BLaER1 (cell line): ENCODE measurements at regions not wholly inside any gene's neighbourhood (a gene's known extent, or its start where the extent isn't known, plus 50 kb on each side); places are given as distances from the start of the nearest gene placed in this dataset.

ENCODE experiments used
- H3K27ac ChIP-seq: shearing (Covaris generic); formaldehyde crosslinking; 2 replicates; pipeline ENCODE4 v1.8.1; 2022
- H3K27me3 ChIP-seq: shearing (Covaris generic); formaldehyde crosslinking; 2 replicates; pipeline ENCODE4 v1.8.1; 2022
- H3K36me3 ChIP-seq: shearing (Covaris generic); formaldehyde crosslinking; 2 replicates; pipeline ENCODE4 v1.8.1; 2022
- H3K4me1 ChIP-seq: shearing (Covaris generic); formaldehyde crosslinking; 2 replicates; pipeline ENCODE4 v1.8.1; 2022
- H3K4me2 ChIP-seq: shearing (Covaris generic); formaldehyde crosslinking; 2 replicates; pipeline ENCODE4 v1.8.1; 2022
- H3K4me3 ChIP-seq: shearing (Covaris generic); formaldehyde crosslinking; 2 replicates; pipeline ENCODE4 v1.8.1; 2022
- H3K9ac ChIP-seq: shearing (Covaris generic); formaldehyde crosslinking; 2 replicates; pipeline ENCODE4 v1.8.1; 2022
- H3K9me3 ChIP-seq: shearing (Covaris generic); formaldehyde crosslinking; 2 replicates; pipeline ENCODE4 v1.8.1; 2022
- H4K20me1 ChIP-seq: shearing (Covaris generic); formaldehyde crosslinking; 2 replicates; pipeline ENCODE4 v1.8.1; 2022
- Cebpa-rat ChIP-seq: shearing (Covaris generic); IDR thresholded peaks from 2 replicates; pipeline ENCODE4 v1.8.1; 2022

DNA sequence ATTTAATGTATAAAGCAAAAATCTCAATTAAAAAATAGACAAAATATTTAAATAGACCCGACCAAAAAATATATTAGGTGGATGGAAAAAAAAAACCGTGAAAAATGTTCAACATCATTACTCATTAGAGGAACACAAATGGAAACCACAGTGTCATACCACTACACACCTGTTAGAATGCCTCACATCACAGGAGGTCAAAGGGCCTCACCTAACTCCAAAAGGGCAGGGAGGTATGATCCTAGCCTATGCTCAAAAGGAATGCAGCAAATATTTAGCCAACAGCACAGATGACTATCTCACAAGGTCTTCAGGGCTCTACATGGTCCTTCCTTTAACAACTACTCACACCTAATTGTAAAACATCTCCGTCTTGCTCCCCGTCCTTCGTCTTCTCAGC is 185.5 kb upstream of the SETBP1 start:
- Histone ChIP-seq H3K4me3 (no peak overlapping the region), H3K27ac (no peak overlapping the region), H3K9me3 (0 out of 2 replicates have a peak, but pooled peaks cover 4% of the 10 kb centered on the region), H3K27me3 (no peaks in the 10 kb centered on the region), H4K20me1 (no peaks in the 10 kb centered on the region), H3K9ac (no peak overlapping the region), H3K4me1 (0 out of 2 replicates have a peak, but pooled peaks cover 4% of the 10 kb centered on the region), H3K4me2 (no peak overlapping the region), H3K36me3 (no peaks in the 10 kb centered on the region)
- TF ChIP-seq Cebpa-rat = no peak

DNA sequence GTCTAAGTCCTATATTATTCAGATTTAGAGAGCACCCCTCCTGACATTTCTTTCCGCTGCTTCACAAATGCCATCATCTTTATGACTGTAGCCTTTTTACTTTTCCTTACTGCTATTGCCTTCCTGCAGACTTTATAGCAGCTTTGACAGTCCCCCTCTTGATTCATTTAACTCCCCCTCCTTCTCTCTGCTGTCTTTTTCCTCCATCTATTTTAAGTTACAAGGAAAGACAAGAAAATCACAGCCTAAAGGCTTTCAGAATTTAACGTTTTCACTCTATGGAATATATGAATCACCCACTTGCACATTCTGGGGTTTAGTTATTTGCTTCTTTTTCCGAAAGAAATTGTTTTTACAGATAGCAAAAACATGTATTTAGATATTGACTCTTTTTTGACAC is 183.4 kb upstream of the SETBP1 start:
- Histone ChIP-seq H3K36me3 (no peaks in the 10 kb centered on the region), H3K27ac (no peak overlapping the region), H3K4me2 (no peak overlapping the region), H4K20me1 (no peaks in the 10 kb centered on the region), H3K4me1 (peaks cover 19% of the 10 kb centered on the region), H3K9ac (no peak overlapping the region), H3K27me3 (no peaks in the 10 kb centered on the region), H3K9me3 (0 out of 2 replicates have a peak, but pooled peaks cover 4% of the 10 kb centered on the region), H3K4me3 (no peak overlapping the region)
- TF ChIP-seq Cebpa-rat = no peak

DNA sequence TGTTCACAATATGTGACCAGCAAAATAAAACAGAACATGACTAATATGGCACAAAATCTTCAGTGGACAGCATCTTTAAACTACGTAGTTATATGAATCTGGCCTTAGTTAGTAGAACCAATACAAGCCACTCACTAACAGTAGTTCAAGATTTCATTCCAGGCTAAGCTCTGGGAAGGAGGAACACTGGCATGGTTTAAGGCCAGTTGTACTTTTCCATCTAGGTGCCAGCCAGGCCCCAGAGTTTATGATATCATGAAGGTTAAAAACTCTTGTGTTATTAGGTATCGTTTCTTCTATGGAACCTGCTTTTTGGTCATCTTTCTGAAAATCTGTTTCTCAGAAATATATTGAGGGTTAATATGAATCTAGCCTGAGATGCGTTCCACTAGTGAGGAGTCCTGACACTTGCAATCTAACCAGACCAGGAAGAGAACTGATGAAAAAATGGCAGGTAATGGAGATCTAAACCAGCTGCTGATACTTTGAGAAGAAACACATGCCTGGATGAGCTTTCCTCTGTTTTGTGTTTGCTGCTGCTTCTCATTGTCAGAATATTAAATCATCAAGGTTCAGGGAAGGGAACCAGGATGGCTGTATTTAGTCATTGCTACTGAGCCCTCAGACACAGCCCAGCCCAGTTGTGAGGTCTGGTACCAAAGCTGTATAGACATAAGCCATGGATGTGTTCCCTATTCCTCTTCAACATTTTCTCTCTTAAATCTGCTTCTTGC is 182.8 kb upstream of the SETBP1 start:
- no peak overlapping the region for H3K27ac ChIP-seq
- H3K9me3 ChIP-seq = 0 out of 2 replicates have a peak, but pooled peaks cover 4% of the 10 kb centered on the region
- H3K4me2 ChIP-seq = no peak overlapping the region
- H3K4me1 ChIP-seq = peaks cover 19% of the 10 kb centered on the region
- no peak for TF ChIP-seq Cebpa-rat
- H3K36me3 ChIP-seq = no peaks in the 10 kb centered on the region
- H4K20me1 ChIP-seq = no peaks in the 10 kb centered on the region
- no peak overlapping the region for H3K9ac ChIP-seq
- no peaks in the 10 kb centered on the region for H3K27me3 ChIP-seq
- no peak overlapping the region for H3K4me3 ChIP-seq

DNA sequence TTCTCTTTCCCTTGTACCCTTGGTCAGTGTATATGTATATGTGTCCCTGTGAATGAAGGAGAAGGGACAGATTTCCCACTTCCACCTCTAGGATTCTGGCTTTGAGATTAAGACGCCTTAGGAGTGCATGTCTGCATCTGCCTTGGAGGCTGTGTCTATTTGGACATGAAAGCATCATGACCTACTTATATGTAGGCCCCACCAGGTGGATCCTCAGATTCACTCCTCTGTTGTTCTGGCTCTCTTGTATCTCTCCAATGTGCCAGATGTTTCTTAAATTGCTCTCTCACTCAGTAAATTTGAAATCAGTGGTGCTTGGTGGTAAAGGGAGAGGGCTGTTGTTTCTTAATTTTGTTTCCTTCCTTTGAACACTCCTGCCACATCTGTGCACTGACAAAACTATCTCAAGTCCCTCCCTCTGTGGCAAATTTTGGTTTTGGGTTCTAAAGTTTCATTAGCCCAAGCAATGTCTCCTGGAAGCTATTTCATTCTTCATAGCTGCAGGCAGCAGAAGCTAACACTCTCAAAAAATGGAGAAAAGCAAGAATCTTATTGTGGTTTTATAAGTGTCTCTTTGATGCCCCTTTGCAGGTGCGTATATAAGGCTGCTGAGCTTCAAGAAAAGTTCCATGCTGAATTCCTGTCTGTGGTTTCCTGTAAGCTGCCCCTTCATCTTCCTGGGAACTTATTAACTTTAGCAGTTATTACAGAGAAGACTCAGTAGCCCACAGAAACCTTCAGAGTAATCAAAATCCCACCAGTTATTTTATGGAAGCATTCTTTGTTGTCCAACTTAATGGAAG is 179.7 kb upstream of the SETBP1 start:
- TF ChIP-seq Cebpa-rat = no peak
- Histone ChIP-seq H3K4me1 (peaks cover 16% of the 10 kb centered on the region), H3K9me3 (no peaks in the 10 kb centered on the region), H3K4me3 (no peak overlapping the region), H4K20me1 (no peaks in the 10 kb centered on the region), H3K4me2 (peak overlapping the region; percentile 40), H3K9ac (no peak overlapping the region), H3K27ac (no peak overlapping the region), H3K36me3 (no peaks in the 10 kb centered on the region), H3K27me3 (no peaks in the 10 kb centered on the region)

DNA sequence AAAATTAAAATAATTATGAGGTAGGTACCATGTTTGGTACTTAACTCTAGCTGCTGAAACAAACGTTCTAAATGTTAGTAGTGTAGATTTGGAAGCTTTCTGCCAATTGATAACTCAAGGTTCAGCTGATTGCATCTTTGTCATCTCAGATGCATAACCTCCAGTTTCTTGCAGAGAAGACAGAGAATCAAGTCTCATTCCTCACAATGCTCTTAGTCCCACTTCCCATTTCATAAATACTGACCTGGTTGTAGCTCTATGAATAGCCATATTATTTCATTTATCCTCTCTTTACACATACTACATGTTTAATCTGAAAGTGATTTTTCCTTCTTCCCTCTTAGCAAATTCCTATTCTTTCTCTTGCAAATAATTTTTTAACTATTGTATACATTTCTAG is 178.5 kb upstream of the SETBP1 start:
- H4K20me1 ChIP-seq = no peaks in the 10 kb centered on the region
- H3K27ac ChIP-seq = no peak overlapping the region
- H3K9me3 ChIP-seq = no peaks in the 10 kb centered on the region
- H3K4me1 ChIP-seq = peaks cover 24% of the 10 kb centered on the region
- no peak for TF ChIP-seq Cebpa-rat
- no peak overlapping the region for H3K9ac ChIP-seq
- no peak overlapping the region for H3K4me2 ChIP-seq
- H3K36me3 ChIP-seq = no peaks in the 10 kb centered on the region
- no peaks in the 10 kb centered on the region for H3K27me3 ChIP-seq
- H3K4me3 ChIP-seq = no peak overlapping the region

DNA sequence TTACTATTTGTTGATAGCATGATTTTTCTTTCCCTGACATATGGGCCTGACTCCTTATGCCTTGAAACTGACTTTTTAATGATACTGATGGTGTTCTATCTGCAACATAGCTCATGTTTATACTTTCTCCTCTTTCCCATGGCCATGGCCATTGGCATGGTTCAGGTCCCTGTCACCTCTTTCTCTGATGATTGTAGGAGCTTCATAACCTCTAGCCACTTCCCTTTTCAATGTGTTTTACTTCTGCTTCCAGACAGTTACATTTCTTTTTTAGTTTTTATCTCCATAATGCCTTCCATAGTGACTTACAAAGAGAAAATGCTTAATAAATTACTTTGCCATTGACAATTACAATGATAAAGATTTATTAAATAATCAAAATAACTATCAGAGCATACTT is 177.9 kb upstream of the SETBP1 start:
- no peaks in the 10 kb centered on the region for H3K27me3 ChIP-seq
- H3K9ac ChIP-seq = no peak overlapping the region
- no peaks in the 10 kb centered on the region for H3K36me3 ChIP-seq
- H3K4me2 ChIP-seq = no peak overlapping the region
- peaks cover 29% of the 10 kb centered on the region for H3K4me1 ChIP-seq
- no peaks in the 10 kb centered on the region for H3K9me3 ChIP-seq
- no peaks in the 10 kb centered on the region for H4K20me1 ChIP-seq
- no peak overlapping the region for H3K27ac ChIP-seq
- H3K4me3 ChIP-seq = no peak overlapping the region
- TF ChIP-seq Cebpa-rat = no peak

DNA sequence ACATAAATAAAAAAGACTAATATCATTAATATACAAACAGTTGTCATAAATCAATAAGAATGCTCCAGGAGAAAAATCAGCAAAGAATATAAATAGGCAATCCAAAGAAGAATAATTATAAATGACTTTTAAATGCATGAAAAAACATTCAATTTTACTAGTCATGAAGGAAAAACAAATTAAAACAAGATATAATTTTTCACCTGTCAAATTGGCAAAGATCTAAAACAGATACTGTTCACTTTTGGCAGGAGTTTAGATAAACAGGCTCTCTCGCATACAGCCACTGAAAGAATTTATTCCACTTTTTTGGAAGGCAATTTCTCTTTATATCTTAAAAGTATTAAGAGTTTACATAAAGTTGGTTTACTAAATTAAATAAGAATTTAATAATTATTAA is 176.8 kb upstream of the SETBP1 start:
- Histone ChIP-seq H3K4me2 (no peak overlapping the region), H3K4me1 (peaks cover 38% of the 10 kb centered on the region), H3K27ac (no peak overlapping the region), H3K27me3 (no peaks in the 10 kb centered on the region), H4K20me1 (no peaks in the 10 kb centered on the region), H3K4me3 (no peak overlapping the region), H3K9ac (no peak overlapping the region), H3K9me3 (no peaks in the 10 kb centered on the region), H3K36me3 (no peaks in the 10 kb centered on the region)
- no peak for TF ChIP-seq Cebpa-rat

DNA sequence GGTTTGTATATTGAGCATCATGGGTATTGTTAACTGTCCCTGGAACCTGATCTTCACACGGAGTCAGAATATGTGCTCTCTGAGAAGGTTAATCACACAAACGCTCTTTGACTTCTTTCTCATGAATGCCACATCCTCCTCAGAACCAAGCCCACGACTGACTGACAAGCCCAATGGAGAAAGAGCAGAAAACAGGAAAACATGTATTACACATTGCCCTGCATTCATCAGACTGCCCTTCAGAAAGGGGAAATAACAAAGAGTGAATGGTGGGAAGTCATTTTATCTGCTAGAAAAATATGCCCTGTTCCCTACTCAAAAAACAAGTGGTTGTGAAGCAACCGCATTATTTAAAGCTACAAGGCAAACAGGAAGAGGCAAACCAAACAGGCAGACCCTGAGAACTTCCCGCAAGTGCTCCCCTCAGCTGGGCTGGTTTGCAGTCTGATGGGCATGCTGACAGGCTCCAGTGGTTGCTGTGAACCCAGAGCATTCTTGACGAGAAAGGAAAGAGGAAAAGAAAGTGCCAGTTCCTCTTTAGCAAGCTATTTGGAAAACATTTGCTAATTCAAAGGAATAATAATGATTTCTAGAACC is 172.9 kb upstream of the SETBP1 start:
- H3K4me2 ChIP-seq = peak overlapping the region; percentile 61
- H3K4me1 ChIP-seq = peaks cover 28% of the 10 kb centered on the region
- peak overlapping the region; percentile 62 for H3K27ac ChIP-seq
- no peak for TF ChIP-seq Cebpa-rat
- no peaks in the 10 kb centered on the region for H3K9me3 ChIP-seq
- H3K9ac ChIP-seq = peak overlapping the region; percentile 42; the same call in 1 of the 2 replicates
- H3K4me3 ChIP-seq = no peak overlapping the region; the same call in 1 of the 2 replicates
- H4K20me1 ChIP-seq = no peaks in the 10 kb centered on the region
- no peaks in the 10 kb centered on the region for H3K27me3 ChIP-seq
- no peaks in the 10 kb centered on the region for H3K36me3 ChIP-seq

DNA sequence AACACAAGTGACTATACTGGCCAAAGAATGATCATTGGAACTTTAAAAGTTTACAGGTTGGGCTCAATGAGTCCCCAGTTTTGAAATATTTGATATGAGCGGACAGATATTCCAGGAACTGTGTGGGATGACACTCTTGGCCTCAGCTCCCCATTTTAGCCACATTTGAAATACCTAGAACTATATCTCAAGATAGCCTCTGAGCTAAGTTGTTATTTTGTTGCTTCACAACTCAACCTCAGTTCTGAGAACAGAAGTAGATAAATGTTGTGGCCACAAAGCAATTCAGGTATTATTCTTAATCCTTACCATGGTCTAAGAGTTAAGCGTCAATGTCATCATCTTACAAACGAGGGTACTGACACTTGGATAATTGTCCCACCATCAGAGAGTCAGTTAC is 172.2 kb upstream of the SETBP1 start:
- no peak for TF ChIP-seq Cebpa-rat
- Histone ChIP-seq H3K27ac (peak overlapping the region; percentile 62; the same call in 1 of the 2 replicates), H3K4me3 (no peak overlapping the region), H3K9ac (no peak overlapping the region), H3K4me1 (peaks cover 28% of the 10 kb centered on the region), H3K27me3 (no peaks in the 10 kb centered on the region), H3K4me2 (peak overlapping the region; percentile 61), H3K36me3 (no peaks in the 10 kb centered on the region), H4K20me1 (no peaks in the 10 kb centered on the region), H3K9me3 (no peaks in the 10 kb centered on the region)

DNA sequence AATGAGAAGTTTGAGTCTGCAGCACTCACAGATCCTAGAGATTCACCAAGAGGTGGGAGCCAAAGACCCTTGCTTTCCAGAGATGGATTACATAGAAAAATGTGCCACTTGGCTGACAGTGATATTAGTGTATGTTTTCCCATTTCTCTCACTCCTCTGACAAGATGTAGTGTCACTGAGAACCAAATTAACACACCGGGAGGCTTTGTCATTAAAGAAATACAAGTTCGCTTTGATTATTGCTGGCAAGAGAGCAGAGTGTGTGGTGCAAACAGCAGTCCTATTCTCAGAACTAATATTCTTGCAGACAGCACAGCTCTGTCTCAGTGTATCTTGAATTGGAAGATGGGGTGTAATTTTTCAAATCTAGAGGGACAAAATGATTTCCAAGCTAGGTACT is 171.6 kb upstream of the SETBP1 start:
- H3K4me2 ChIP-seq = peak overlapping the region; percentile 61
- no peaks in the 10 kb centered on the region for H4K20me1 ChIP-seq
- H3K27me3 ChIP-seq = no peaks in the 10 kb centered on the region
- H3K9ac ChIP-seq = no peak overlapping the region
- no peaks in the 10 kb centered on the region for H3K36me3 ChIP-seq
- peak overlapping the region; percentile 62; the same call in 1 of the 2 replicates for H3K27ac ChIP-seq
- H3K9me3 ChIP-seq = no peaks in the 10 kb centered on the region
- no peak for TF ChIP-seq Cebpa-rat
- peaks cover 28% of the 10 kb centered on the region for H3K4me1 ChIP-seq
- no peak overlapping the region for H3K4me3 ChIP-seq
